OCI-LY3 (cell line): ENCODE measurements at regions not wholly inside any gene's neighbourhood (a gene's known extent, or its start where the extent isn't known, plus 50 kb on each side); places are given as distances from the start of the nearest gene placed in this dataset.

Experiments used
- CTCF ChIP-seq: fragments of 200-600, 300-600 bp; sonication (generic); IDR thresholded peaks from 2 replicates; pipeline ENCODE4 v1.5.1; 2014; ENCODE audit warnings: antibody characterized with exemption, low read length, low read depth
- EZH2phosphoT487 ChIP-seq: fragments of 200-600 bp; shearing (Covaris generic); IDR thresholded peaks from 2 replicates; pipeline ENCODE4 v1.6.1; 2018; ENCODE audit warnings: antibody characterized with exemption, mixed run types, low read depth

DNA sequence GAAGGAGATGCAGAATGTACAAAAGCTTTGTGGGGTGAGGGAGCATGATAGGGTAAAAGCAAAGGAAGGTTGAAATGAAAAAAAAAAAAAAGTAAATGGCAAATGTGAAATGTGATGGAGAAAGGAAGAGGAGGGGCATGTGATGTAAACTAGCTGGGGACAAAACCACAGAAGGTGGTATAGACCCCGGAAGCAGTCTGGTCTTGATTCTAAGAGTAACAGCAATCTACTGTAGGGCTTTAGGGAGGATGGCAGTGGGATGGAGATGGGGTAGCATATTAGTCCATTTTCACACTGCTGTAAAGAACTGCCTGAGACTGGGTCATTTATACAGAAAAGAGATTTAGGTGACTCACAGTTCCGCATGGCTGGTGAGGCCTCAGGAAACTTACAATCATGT is 362.0 kb downstream of the SOCS6 start:
- TF ChIP-seq CTCF, result no peak
- TF ChIP-seq EZH2phosphoT487, result no peak
